Stimulated activated CD8-positive, alpha-beta memory T cell treated with anti-CD3 and anti-CD28 coated beads, Interleukin-7, amount 100 ng/mL, for 24 hours (primary cell): ENCODE measurements at regions not wholly inside any gene's neighbourhood (a gene's known extent, or its start where the extent isn't known, plus 50 kb on each side); places are given as distances from the start of the nearest gene placed in this dataset.
A peak's percentile ranks its signal among the peaks of the same experiment; 100 is the strongest.

ENCODE experiments used
- DNase-seq: peaks from one replicate; pipeline ENCODE4 v3.0.0-alpha.2; 2020; ENCODE audit warnings: low read depth

GRCh38 chr9:6703898-6704639, 53.7 kb upstream of the KDM4C start:
- DNase-seq: peak; percentile 47

- DNase-seq: no peak
Measured at GRCh38 chr9:6702707-6703106, 55.1 kb upstream of the KDM4C start.

- no peak for DNase-seq
Measured at GRCh38 chr9:6696178-6696577, 50.6 kb upstream of the GLDC start.

GRCh38 chr9:6695121-6695814, 49.7 kb upstream of the GLDC start:
- DNase-seq: no peak
